ENCODE measurements at regions not wholly inside any gene's neighbourhood (a gene's known extent, or its start where the extent isn't known, plus 50 kb on each side); places are given as distances from the start of the nearest gene placed in this dataset.

- FAIRE-seq (no peak), DNase-seq (ENCODE audit: insufficient read length, low spot score) (no peak)
Observed at GRCh38 chr1:221439747-221440501, 302.0 kb downstream of the DUSP10 start.

- FAIRE-seq (no peak), DNase-seq (ENCODE audit: insufficient read length, low spot score) (no peak)
Observed at GRCh38 chr1:221440658-221441057, 301.2 kb downstream of the DUSP10 start.

GRCh38 chr1:221442056-221442455 is 299.8 kb downstream of the DUSP10 start:
- DNase-seq (ENCODE audit: insufficient read length, low spot score) (no peak), FAIRE-seq (no peak)

- DNase-seq (ENCODE audit: insufficient read length, low spot score) (no peak), FAIRE-seq (no peak)
Observed at GRCh38 chr1:221444346-221444745, 297.5 kb downstream of the DUSP10 start.

- FAIRE-seq (no peak), DNase-seq (ENCODE audit: insufficient read length, low spot score) (no peak)
Observed at GRCh38 chr1:221448585-221449175, 293.2 kb downstream of the DUSP10 start.

GRCh38 chr1:221449194-221449593 is 292.7 kb downstream of the DUSP10 start:
- FAIRE-seq, result no peak

GRCh38 chr1:221449801-221450470 is 292.0 kb downstream of the DUSP10 start:
- DNase-seq (ENCODE audit: insufficient read length, low spot score) (no peak), FAIRE-seq (peak; percentile 11)

More at GRCh38 chr1:221449194-221449593, 292.7 kb downstream of the DUSP10 start:
- no peak for DNase-seq (ENCODE audit: insufficient read length, low spot score)

- no peak for DNase-seq (ENCODE audit: insufficient read length, low spot score)
- FAIRE-seq, result no peak
Observed at GRCh38 chr1:221451741-221452140, 290.1 kb downstream of the DUSP10 start.

- no peak for FAIRE-seq
- DNase-seq (ENCODE audit: insufficient read length, low spot score), result no peak
Observed at GRCh38 chr1:221454096-221454495, 287.8 kb downstream of the DUSP10 start.

- FAIRE-seq, result no peak
Observed at GRCh38 chr1:221456918-221457317, 285.0 kb downstream of the DUSP10 start.

GRCh38 chr1:221457685-221458446 is 284.0 kb downstream of the DUSP10 start:
- FAIRE-seq (no peak), DNase-seq (ENCODE audit: insufficient read length, low spot score) (no peak)

More at GRCh38 chr1:221456918-221457317, 285.0 kb downstream of the DUSP10 start:
- no peak for DNase-seq (ENCODE audit: insufficient read length, low spot score)

GRCh38 chr1:221458447-221459156 is 283.3 kb downstream of the DUSP10 start:
- DNase-seq (ENCODE audit: insufficient read length, low spot score), result no peak
- FAIRE-seq, result no peak

- FAIRE-seq, result no peak
- DNase-seq (ENCODE audit: insufficient read length, low spot score), result no peak
Observed at GRCh38 chr1:221459558-221459957, 282.3 kb downstream of the DUSP10 start.

GRCh38 chr1:221462345-221462744 is 279.5 kb downstream of the DUSP10 start:
- FAIRE-seq (no peak), DNase-seq (ENCODE audit: insufficient read length, low spot score) (no peak)

- DNase-seq (ENCODE audit: insufficient read length, low spot score), result no peak
- no peak for FAIRE-seq
Observed at GRCh38 chr1:221468546-221468945, 273.3 kb downstream of the DUSP10 start.

- DNase-seq (ENCODE audit: insufficient read length, low spot score), result no peak
- FAIRE-seq, result no peak
Observed at GRCh38 chr1:221469476-221469875, 272.4 kb downstream of the DUSP10 start.

- DNase-seq (ENCODE audit: insufficient read length, low spot score), result no peak
- no peak for FAIRE-seq
Observed at GRCh38 chr1:221470000-221470698, 271.7 kb downstream of the DUSP10 start.

GRCh38 chr1:221473411-221473810 is 268.5 kb downstream of the DUSP10 start:
- FAIRE-seq, result no peak
- DNase-seq (ENCODE audit: insufficient read length, low spot score), result no peak

- DNase-seq (ENCODE audit: insufficient read length, low spot score) (no peak), FAIRE-seq (no peak)
Observed at GRCh38 chr1:221477252-221477651, 264.6 kb downstream of the DUSP10 start.

All from GM19239 (cell line).